ENCODE measurements at regions not wholly inside any gene's neighbourhood (a gene's known extent, or its start where the extent isn't known, plus 50 kb on each side); places are given as distances from the start of the nearest gene placed in this dataset.

DNA sequence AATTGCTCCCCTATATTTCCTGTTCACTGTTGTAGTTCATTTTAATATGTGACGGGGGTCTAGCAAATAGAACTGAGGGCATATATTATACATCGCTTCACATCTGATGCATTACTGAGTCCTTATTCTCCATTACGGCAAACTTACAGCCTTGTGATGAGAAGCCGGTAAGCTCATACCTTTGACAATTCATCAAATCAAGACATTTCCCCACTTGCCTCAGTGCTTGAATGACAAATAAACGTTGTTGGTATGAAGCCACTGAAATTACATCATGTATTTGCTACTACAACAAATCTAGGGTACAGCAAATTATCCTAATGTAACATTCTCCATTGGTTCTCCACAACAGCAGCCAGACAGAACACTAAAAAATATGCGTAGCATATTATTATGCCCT, 1999.8 kb downstream of the LRRC4C start:
- no peak for TF ChIP-seq CTCF (IDR thresholded peaks at IDR 0.05)
- TF ChIP-seq EP300 (IDR thresholded peaks at IDR 0.05), result no peak
- TF ChIP-seq POLR2A (IDR thresholded peaks at IDR 0.05), result no peak

Data from ovary (tissue), 3 donors.